Activated T-cell treated with anti-CD3 and anti-CD28 coated beads, Interleukin-2, amount 50 U/mL, for 72 hours (primary cell): ENCODE measurements at regions not wholly inside any gene's neighbourhood (a gene's known extent, or its start where the extent isn't known, plus 50 kb on each side); places are given as distances from the start of the nearest gene placed in this dataset.

ENCODE experiments used
- ATAC-seq, 2 donors: fragments of 150-1000 bp; cut with Tn5 transposase; replicated peaks in 1 of 2; 2 replicates each; pipeline ENCODE4 v1.10.0; 2021; ENCODE audit warnings: moderate library complexity in 2 of 2, mild to moderate bottlenecking in 1 of 2
- DNase-seq, 2 donors: peaks; one replicate each; pipeline ENCODE4 v3.0.0; 2021 to 2022; ENCODE audit warnings: mixed read lengths in 1 of 2
- H3K27ac Mint-ChIP-seq: one replicate; pipeline ENCODE4 v1.8.0; 2022; ENCODE audit warnings: mild to moderate bottlenecking, moderate library complexity, mixed read lengths
- H3K27me3 Mint-ChIP-seq: one replicate; pipeline ENCODE4 v1.8.0; 2022; ENCODE audit warnings: low read depth, mixed read lengths
- H3K36me3 Mint-ChIP-seq, 2 donors: one replicate each; pipeline ENCODE4 v1.8.0; 2022; ENCODE audit warnings: mixed read lengths in 2 of 2, mild to moderate bottlenecking in 1 of 2; ENCODE audit not compliant: insufficient read depth in 2 of 2
- H3K4me1 Mint-ChIP-seq: one replicate; pipeline ENCODE4 v1.8.0; 2022; ENCODE audit warnings: low read depth, mixed read lengths
- H3K4me3 Mint-ChIP-seq, 2 donors: one replicate each; pipeline ENCODE4 v1.8.0; 2022; ENCODE audit warnings: mild to moderate bottlenecking in 2 of 2, mixed read lengths in 2 of 2, moderate library complexity in 2 of 2
- H3K9me3 Mint-ChIP-seq, 2 donors: one replicate each; pipeline ENCODE4 v1.8.0; 2022; ENCODE audit warnings: mixed read lengths in 2 of 2

DNA sequence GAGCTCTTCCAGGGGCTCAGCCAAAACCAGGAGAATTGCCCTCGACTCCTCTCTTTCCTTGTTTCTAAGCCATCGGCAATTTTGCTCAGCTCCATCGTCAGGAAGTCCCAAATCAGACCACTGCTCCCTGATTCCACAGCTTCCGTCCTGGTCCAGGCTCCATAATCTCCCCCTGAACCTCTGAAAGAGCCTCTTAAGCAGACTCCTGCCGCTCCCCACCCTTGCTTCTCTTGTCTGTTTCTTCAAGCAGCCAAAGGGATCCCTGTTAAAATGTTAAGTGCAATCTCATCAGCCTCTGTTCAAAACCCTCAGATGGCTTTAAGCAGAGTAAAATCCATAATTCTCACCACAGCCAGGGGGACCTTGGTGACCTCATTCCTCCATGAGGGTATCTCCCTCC lies 244.7 kb upstream of the SPTLC3 start:
- Mint-ChIP-seq H3K36me3 (no peaks in the 10 kb centered on the region), H3K4me3 (no peak overlapping the region), H3K27ac (no peak overlapping the region), H3K9me3 (peaks cover 0 to 2% of the 10 kb centered on the region in 2 donors), H3K27me3 (no peaks in the 10 kb centered on the region), H3K4me1 (no peaks in the 10 kb centered on the region)
- no peak for ATAC-seq
- DNase-seq, result no peak

- no peaks in the 10 kb centered on the region for H3K27me3 Mint-ChIP-seq
- ATAC-seq, result no peak
Measured at GRCh38 chr20:12764851-12765250, 243.9 kb upstream of the SPTLC3 start.

DNA sequence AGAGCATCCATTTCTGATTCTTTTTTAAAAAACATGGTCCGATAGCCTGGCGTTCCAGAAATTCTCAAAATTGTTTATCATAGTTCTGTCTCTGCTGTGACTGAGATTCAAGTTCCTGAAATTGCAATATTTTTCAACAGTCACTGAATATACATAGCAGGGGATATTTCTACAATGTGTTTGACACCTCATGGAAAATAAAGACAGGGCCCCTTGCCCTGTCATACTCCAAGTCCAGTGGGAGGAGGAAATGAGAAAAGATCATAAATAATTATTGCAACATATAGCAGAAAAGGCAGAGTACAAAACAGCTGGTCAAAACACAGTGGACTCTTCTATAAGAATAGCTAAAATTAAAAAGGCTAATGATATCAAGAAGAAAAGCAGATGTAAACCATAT lies 234.8 kb upstream of the SPTLC3 start:
- H3K4me3 Mint-ChIP-seq, result no peak overlapping the region

More at GRCh38 chr20:12764851-12765250, 243.9 kb upstream of the SPTLC3 start:
- Mint-ChIP-seq H3K4me3 (no peak overlapping the region), H3K27ac (no peak overlapping the region), H3K4me1 (no peaks in the 10 kb centered on the region), H3K36me3 (no peaks in the 10 kb centered on the region), H3K9me3 (peaks cover 2 to 3% of the 10 kb centered on the region in 2 donors)
- no peak for DNase-seq

GRCh38 chr20:12775041-12775440 lies 233.7 kb upstream of the SPTLC3 start:
- ATAC-seq, result no peak

More for the DNA sequence above, 234.8 kb upstream of the SPTLC3 start:
- H3K27ac Mint-ChIP-seq, result no peak overlapping the region
- H3K36me3 Mint-ChIP-seq, result no peaks in the 10 kb centered on the region
- peaks cover 3 to 9% of the 10 kb centered on the region in 2 donors for H3K9me3 Mint-ChIP-seq
- no peak for DNase-seq
- no peaks in the 10 kb centered on the region for H3K4me1 Mint-ChIP-seq
- no peaks in the 10 kb centered on the region for H3K27me3 Mint-ChIP-seq
- ATAC-seq, result no peak

DNA sequence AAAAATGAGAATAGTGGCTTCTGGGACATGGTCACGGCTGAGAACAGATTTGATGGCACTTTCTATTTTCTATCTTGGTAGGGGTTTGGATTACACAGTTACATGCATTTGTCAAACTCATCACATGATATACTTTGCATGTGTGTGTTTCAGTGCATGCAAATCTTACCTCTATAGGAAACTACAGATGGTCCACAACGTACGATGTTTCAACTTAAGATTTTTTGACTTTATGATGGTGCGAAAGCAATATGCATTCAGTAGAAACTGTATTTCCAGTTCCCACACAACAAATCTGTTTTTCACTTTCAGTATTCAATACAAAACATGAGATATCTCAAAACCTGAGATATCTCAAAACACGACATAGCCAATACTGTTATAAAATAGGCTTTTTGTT lies 231.8 kb upstream of the SPTLC3 start:
- Mint-ChIP-seq H3K36me3 (no peaks in the 10 kb centered on the region), H3K27ac (no peak overlapping the region), H3K9me3 (peaks cover 5% of the 10 kb centered on the region in 2 donors), H3K4me3 (no peak overlapping the region), H3K27me3 (no peaks in the 10 kb centered on the region), H3K4me1 (no peaks in the 10 kb centered on the region)
- DNase-seq (no peak), ATAC-seq (no peak)

More at GRCh38 chr20:12775041-12775440, 233.7 kb upstream of the SPTLC3 start:
- H3K27ac Mint-ChIP-seq, result no peak overlapping the region
- no peaks in the 10 kb centered on the region for H3K36me3 Mint-ChIP-seq
- H3K4me1 Mint-ChIP-seq, result no peaks in the 10 kb centered on the region
- no peaks in the 10 kb centered on the region for H3K27me3 Mint-ChIP-seq
- H3K4me3 Mint-ChIP-seq, result no peak overlapping the region
- DNase-seq, result no peak
- peaks cover 3 to 5% of the 10 kb centered on the region in 2 donors for H3K9me3 Mint-ChIP-seq

GRCh38 chr20:12786276-12786675 lies 222.5 kb upstream of the SPTLC3 start:
- Mint-ChIP-seq H3K4me1 (no peaks in the 10 kb centered on the region), H3K9me3 (peaks cover 3 to 6% of the 10 kb centered on the region in 2 donors), H3K36me3 (no peaks in the 10 kb centered on the region), H3K27me3 (no peaks in the 10 kb centered on the region), H3K4me3 (no peak overlapping the region), H3K27ac (no peak overlapping the region)
- ATAC-seq, result no peak
- no peak for DNase-seq

DNA sequence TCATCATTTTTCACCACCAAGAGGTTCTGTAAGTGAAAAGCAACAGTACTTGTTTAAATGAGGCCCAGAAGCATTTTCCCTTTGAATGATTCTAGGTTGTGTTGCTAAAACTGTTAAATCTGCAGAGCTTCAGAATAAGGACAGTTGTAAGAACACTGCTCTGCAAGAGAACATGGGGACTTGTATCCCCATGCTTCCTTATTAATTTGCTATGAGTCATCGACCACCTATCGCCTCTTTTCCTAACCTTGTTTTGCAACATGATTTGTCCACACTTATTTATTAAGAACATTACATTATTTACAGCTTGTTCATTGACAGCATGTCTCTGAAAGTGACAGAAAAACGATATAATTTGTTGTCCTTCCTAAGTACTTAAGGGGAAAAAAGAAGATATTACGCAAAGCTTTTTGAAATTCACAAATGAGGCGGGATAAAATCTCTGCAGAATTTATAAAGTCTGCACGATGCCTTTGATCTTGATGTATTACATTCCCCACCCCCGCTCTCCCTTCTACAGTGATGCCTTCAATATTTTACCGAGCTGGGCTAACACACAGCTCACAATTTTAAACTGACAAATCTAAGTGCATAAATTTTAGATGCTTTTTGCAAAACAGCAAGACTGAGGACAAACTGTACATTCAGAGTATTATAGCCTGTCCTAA lies 220.0 kb upstream of the SPTLC3 start:
- DNase-seq (no peak), ATAC-seq (no peak)
- Mint-ChIP-seq H3K27ac (no peak overlapping the region), H3K4me1 (no peaks in the 10 kb centered on the region), H3K4me3 (no peak overlapping the region), H3K9me3 (peaks cover 2 to 3% of the 10 kb centered on the region in 2 donors), H3K27me3 (no peaks in the 10 kb centered on the region), H3K36me3 (no peaks in the 10 kb centered on the region)

GRCh38 chr20:12790859-12791258 lies 217.9 kb upstream of the SPTLC3 start:
- no peaks in the 10 kb centered on the region for H3K36me3 Mint-ChIP-seq
- H3K4me1 Mint-ChIP-seq, result no peaks in the 10 kb centered on the region
- DNase-seq (no peak), ATAC-seq (no peak)
- no peaks in the 10 kb centered on the region for H3K27me3 Mint-ChIP-seq
- no peak overlapping the region for H3K27ac Mint-ChIP-seq
- no peak overlapping the region for H3K4me3 Mint-ChIP-seq
- H3K9me3 Mint-ChIP-seq, result peaks cover 2 to 3% of the 10 kb centered on the region in 2 donors

- Mint-ChIP-seq H3K4me3 (no peak overlapping the region), H3K36me3 (no peaks in the 10 kb centered on the region), H3K27ac (no peak overlapping the region), H3K27me3 (no peaks in the 10 kb centered on the region), H3K4me1 (no peaks in the 10 kb centered on the region), H3K9me3 (peaks cover 2 to 3% of the 10 kb centered on the region in 2 donors)
- ATAC-seq (no peak), DNase-seq (no peak)
Measured at GRCh38 chr20:12798286-12798685, 210.5 kb upstream of the SPTLC3 start.

DNA sequence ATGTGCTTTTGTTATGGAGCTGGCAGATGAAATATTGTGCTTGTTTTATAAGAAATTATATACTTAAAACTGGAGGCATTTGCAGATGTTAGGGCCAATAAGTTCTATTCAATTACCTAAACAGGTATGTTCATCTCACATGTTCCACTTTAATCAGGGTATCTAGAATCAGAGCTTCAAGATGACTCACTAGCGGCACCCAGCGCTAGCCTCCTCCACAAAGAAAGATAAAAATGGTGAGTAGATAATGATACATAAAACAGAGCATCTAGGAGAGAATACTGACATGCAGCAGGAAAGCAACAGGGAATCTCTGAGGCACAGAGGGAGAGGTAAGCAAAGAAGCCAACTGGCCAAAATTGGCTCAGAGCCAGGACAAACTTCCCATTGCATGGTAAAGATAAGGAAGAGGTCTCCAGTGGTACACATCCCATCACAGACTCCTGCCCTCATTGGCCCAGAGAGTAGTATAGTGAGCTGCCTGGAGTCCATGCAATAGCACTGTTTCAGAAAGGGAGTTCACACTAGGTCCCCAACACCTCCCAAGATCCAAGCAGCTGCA lies 200.7 kb upstream of the SPTLC3 start:
- Mint-ChIP-seq H3K4me1 (no peaks in the 10 kb centered on the region), H3K4me3 (no peak overlapping the region), H3K36me3 (peaks cover 0 to 1% of the 10 kb centered on the region in 2 donors), H3K27ac (no peak overlapping the region), H3K27me3 (no peaks in the 10 kb centered on the region), H3K9me3 (peaks cover 9% of the 10 kb centered on the region in 2 donors)
- no peak for DNase-seq
- no peak for ATAC-seq

DNA sequence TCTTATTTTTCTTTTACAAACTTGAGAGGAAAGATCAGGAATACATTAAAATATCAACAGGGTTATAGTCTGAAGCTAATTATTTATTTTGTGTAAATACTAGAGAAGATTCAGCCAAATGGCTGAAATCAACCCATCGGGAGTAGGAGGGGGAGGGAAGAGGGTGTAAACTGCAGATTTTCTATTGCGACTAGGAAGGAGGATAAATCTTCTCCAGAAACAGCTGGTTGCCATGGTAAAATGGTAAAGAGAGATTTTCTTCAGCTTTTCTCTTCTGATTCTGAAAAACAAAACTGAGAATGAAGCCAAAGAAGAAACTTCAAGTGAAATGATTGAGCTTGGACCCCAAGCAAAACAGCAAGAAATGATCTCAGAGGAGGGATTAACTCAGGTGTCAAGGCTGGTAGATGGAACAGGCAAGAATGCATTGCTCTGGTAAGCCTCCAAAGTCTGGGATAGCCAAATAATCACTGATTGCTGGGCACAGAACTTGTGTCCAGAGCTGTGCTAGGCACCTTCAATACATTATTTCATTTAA lies 193.5 kb upstream of the SPTLC3 start:
- Mint-ChIP-seq H3K4me1 (no peaks in the 10 kb centered on the region), H3K36me3 (no peaks in the 10 kb centered on the region), H3K9me3 (peaks cover 4 to 5% of the 10 kb centered on the region in 2 donors), H3K27ac (no peak overlapping the region), H3K4me3 (no peak overlapping the region), H3K27me3 (no peaks in the 10 kb centered on the region)
- ATAC-seq (no peak), DNase-seq (no peak)

DNA sequence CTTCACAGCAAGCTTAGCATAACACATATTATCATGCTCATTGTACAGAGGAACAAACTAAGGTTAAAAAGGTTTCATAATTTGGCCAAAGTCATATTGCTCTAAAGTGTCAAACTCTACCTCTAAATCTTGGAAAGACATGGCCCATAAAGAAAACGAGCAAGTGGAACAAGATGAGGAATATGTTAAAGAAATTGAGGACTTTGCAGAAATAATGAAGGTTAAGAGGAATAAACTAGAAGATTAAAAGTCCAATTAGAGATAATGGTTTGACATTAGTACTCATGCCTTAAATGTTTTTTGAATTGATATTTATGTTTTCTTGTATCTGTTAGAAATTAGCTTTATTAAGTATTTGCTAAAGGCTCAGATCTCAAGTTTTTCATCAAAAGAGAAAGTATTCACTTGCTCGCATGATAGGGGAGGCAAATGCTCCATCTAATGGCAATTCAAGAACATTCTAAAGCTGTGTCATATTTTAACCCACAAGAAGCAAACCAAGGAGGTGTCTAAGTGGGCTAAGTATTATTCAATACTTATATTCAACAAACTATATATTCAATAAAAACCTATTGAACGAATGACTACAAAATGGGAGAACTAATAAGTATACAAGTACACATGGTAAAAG lies 192.9 kb upstream of the SPTLC3 start:
- no peaks in the 10 kb centered on the region for H3K36me3 Mint-ChIP-seq
- no peaks in the 10 kb centered on the region for H3K27me3 Mint-ChIP-seq
- ATAC-seq (no peak), DNase-seq (no peak)
- H3K4me3 Mint-ChIP-seq, result no peak overlapping the region
- H3K27ac Mint-ChIP-seq, result no peak overlapping the region
- no peaks in the 10 kb centered on the region for H3K4me1 Mint-ChIP-seq
- peaks cover 2 to 5% of the 10 kb centered on the region in 2 donors for H3K9me3 Mint-ChIP-seq

DNA sequence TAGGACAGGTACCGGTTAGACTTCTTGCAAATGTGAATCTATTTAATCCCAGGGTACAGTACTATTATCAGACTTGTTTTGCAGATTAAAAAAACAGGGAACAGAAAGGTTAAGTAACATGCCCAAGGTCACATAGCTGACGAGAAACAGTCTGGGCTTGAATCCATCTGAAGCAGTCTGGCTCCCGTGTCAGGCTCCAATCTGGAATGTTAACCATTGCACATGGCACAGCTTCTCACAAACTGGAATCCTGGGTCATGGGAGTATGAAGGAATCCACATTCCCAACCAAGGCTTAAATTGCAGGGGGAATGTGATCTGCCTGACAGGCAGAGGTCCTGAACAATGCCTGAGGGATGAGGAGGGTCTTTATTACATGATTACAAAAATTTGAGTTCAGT lies 187.5 kb upstream of the SPTLC3 start:
- Mint-ChIP-seq H3K9me3 (peaks cover 1 to 4% of the 10 kb centered on the region in 2 donors), H3K27me3 (no peaks in the 10 kb centered on the region), H3K36me3 (no peaks in the 10 kb centered on the region), H3K4me1 (no peaks in the 10 kb centered on the region), H3K27ac (no peak overlapping the region), H3K4me3 (no peak overlapping the region)
- ATAC-seq (no peak), DNase-seq (no peak)
